CD4-positive, alpha-beta T cell treated with Interleukin-15 for 1 hour (primary cell): ENCODE measurements at regions not wholly inside any gene's neighbourhood (a gene's known extent, or its start where the extent isn't known, plus 50 kb on each side); places are given as distances from the start of the nearest gene placed in this dataset.

Experiments used
- DNase-seq: peaks from one replicate; pipeline ENCODE4 v3.0.0-alpha.2; 2020

GRCh38 chr5:74372051-74372450 is 268.5 kb downstream of the ENC1 start:
- DNase-seq: no peak

- DNase-seq: no peak
Observed at GRCh38 chr5:74371621-74372020, 268.9 kb downstream of the ENC1 start.

GRCh38 chr5:74370168-74370567 is 270.4 kb downstream of the ENC1 start:
- DNase-seq: no peak

GRCh38 chr5:74369173-74369572 is 271.4 kb downstream of the ENC1 start:
- no peak for DNase-seq

- no peak for DNase-seq
Observed at GRCh38 chr5:74367934-74368333, 272.6 kb downstream of the ENC1 start.

GRCh38 chr5:74367241-74367733 is 273.2 kb downstream of the ENC1 start:
- DNase-seq: no peak

- no peak for DNase-seq
Observed at GRCh38 chr5:74365723-74366122, 274.8 kb downstream of the ENC1 start.

GRCh38 chr5:74364507-74364906 is 276.0 kb downstream of the ENC1 start:
- DNase-seq: no peak

GRCh38 chr5:74363603-74364205 is 276.8 kb downstream of the ENC1 start:
- no peak for DNase-seq

- no peak for DNase-seq
Observed at GRCh38 chr5:74361406-74362358, 278.8 kb downstream of the ENC1 start.

- DNase-seq: no peak
Observed at GRCh38 chr5:74360535-74361210, 279.9 kb downstream of the ENC1 start.

GRCh38 chr5:74357827-74358226 is 282.7 kb downstream of the ENC1 start:
- no peak for DNase-seq

- DNase-seq: no peak
Observed at GRCh38 chr5:74356009-74356695, 284.4 kb downstream of the ENC1 start.

GRCh38 chr5:74355041-74355824 is 285.3 kb downstream of the ENC1 start:
- no peak for DNase-seq

- no peak for DNase-seq
Observed at GRCh38 chr5:74352256-74352655, 288.3 kb downstream of the ENC1 start.

GRCh38 chr5:74342948-74343682 is 297.4 kb downstream of the ENC1 start:
- no peak for DNase-seq

GRCh38 chr5:74342182-74342581 is 298.3 kb downstream of the ENC1 start:
- no peak for DNase-seq

GRCh38 chr5:74341221-74341620 is 299.3 kb downstream of the ENC1 start:
- DNase-seq: no peak

GRCh38 chr5:74340476-74340875 is 300.1 kb downstream of the ENC1 start:
- DNase-seq: no peak

GRCh38 chr5:74337984-74338310 is 302.6 kb downstream of the ENC1 start:
- no peak for DNase-seq

GRCh38 chr5:74337254-74337983 is 303.1 kb downstream of the ENC1 start:
- no peak for DNase-seq
